Activated T-cell treated with anti-CD3 and anti-CD28 coated beads, Interleukin-2, amount 50 U/mL, for 24 hours (primary cell): ENCODE measurements at regions not wholly inside any gene's neighbourhood (a gene's known extent, or its start where the extent isn't known, plus 50 kb on each side); places are given as distances from the start of the nearest gene placed in this dataset.
"Not testable (repeated sequence)": the region's sequence is repeated elsewhere in the genome, so short reads cannot be mapped to it uniquely, and the experiment has no call there.

Experiments used
- DNase-seq: peaks from one replicate; pipeline ENCODE4 v3.0.0-alpha.2; 2020
- H3K27ac Mint-ChIP-seq: 2 replicates; pipeline ENCODE4 v1.8.0; 2020; ENCODE audit warnings: mild to moderate bottlenecking, mixed read lengths
- H3K27me3 Mint-ChIP-seq: 2 replicates; pipeline ENCODE4 v1.8.0; 2020; ENCODE audit warnings: mixed read lengths
- H3K36me3 Mint-ChIP-seq: 2 replicates; pipeline ENCODE4 v1.8.0; 2020; ENCODE audit warnings: low read depth, mixed read lengths
- H3K4me1 Mint-ChIP-seq: 2 replicates; pipeline ENCODE4 v1.8.0; 2020; ENCODE audit warnings: low read depth, mixed read lengths
- H3K4me3 Mint-ChIP-seq: 2 replicates; pipeline ENCODE4 v1.8.0; 2020; ENCODE audit warnings: mild to moderate bottlenecking, moderate library complexity, mixed read lengths
- H3K9me3 Mint-ChIP-seq: 2 replicates; pipeline ENCODE4 v1.8.0; 2020; ENCODE audit warnings: mixed read lengths

DNA sequence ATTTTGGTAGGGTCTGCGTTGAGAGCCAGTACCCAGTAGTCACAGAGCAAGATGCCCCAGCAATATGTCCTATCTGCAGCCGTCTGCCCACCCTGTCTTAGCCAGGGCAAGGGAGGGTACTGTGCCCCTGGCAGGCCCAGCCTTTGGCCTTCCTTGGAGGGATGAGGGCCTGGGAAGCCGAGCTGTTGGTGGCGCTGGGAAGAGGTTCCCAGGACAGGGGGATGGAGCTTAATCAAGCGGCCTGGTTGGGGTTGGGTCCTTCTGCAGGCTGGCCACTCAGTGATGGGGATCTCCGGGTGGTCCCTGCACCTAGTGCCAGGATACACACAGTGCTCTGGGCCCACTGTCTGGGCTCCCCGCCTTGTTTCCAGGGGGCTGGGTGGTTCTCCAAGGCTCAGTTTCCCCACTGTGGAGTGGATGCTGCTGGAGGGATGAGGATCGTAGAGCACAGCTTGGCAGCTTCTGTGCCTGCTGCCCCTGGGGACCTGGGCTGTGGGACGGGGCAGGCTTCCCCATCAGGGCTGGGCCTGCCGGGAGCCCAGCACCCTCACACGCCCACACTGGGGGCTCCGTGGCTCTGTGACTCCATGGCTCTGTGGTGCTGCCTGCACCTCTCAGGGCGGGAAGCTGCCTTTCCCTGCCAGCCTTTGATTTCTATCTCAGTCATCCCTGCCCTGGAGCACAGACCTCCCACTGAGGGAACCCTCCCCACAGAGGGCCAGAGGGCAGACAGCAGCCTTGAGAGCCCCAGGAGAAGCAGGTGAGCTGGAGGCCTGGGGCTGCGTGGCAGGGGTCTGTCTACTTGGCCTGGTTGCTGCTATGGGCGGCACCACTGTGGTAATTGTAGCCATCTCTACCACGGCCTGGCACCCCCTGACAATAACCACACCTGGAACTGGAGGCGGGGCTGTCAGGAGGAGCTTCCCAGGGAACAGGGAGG, 357.0 kb downstream of the TMEM121 start:
- Mint-ChIP-seq H3K4me1 (peaks cover 13% of the 10 kb centered on the region), H3K36me3 (no peaks in the 10 kb centered on the region), H3K27me3 (peaks cover 15% of the 10 kb centered on the region), H3K4me3 (no peak overlapping the region), H3K27ac (no peak overlapping the region), H3K9me3 (no peaks in the 10 kb centered on the region)
- peak; percentile 24 for DNase-seq

DNA sequence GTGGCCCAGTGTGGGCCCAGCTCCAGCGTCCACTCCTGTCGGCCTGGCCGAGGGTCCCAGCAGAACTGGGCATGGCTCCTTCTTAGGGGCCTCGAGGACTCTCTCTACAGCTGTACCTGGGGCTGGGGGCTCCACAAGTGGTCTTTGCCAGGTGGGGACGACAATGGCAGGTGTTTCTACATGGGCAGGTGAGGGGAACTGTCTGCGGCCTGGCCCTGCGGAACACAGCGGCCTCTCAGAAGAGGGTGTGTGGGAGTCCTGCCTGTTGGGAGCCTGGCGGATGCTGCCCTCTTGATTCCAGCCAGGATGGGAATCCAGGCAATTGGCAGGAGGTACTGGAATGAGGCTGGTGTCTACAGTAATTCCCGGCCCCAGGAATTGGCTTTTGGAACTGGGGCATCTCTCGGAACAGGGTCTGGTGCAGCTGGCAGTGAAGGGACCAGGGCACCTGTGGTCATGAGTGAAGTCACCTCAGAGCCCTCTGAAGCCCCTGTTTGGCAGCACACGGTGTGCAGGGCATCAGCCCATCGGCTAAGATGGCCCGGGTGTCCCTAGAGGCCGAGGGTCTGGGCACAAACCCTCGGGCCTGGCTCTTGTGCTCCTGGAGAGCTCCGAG, 357.9 kb downstream of the TMEM121 start:
- H3K27ac Mint-ChIP-seq, H3K36me3 Mint-ChIP-seq, H3K4me3 Mint-ChIP-seq, H3K9me3 Mint-ChIP-seq: not testable (repeated sequence)
- peak; percentile 19 for DNase-seq
- Mint-ChIP-seq H3K4me1 (peaks cover 19% of the 10 kb centered on the region), H3K27me3 (peaks cover 14% of the 10 kb centered on the region)

DNA sequence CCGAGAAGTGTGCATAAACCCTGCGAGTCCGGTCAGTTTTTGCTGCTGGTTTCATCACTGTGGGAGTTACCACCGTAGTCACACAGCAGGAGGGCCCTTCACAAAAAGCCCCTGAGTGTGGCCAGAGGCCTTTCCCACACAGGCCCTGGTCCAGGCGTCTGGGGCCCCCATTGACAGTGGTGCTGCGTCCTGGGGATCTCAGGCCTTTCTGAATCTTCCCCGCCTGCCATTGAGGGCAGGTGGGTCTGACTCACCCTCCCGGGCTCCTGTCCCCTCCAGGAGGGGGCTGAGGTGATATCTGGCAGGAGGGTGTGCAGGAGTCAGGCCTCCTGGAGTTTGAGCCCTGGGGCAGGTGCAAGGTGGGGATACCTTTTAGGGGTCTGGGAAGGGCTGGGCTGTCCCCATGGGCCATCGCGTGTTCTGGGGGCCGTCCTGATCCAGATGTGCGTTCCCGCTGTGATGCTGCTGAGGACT, 358.5 kb downstream of the TMEM121 start:
- H3K27me3 Mint-ChIP-seq, result peaks cover 9% of the 10 kb centered on the region
- DNase-seq, result peak; percentile 24
- H3K9me3 Mint-ChIP-seq, result no peaks in the 10 kb centered on the region
- H3K4me3 Mint-ChIP-seq, result no peak overlapping the region
- peaks cover 21% of the 10 kb centered on the region for H3K4me1 Mint-ChIP-seq
- H3K36me3 Mint-ChIP-seq, result no peaks in the 10 kb centered on the region
- H3K27ac Mint-ChIP-seq, result no peak overlapping the region

DNA sequence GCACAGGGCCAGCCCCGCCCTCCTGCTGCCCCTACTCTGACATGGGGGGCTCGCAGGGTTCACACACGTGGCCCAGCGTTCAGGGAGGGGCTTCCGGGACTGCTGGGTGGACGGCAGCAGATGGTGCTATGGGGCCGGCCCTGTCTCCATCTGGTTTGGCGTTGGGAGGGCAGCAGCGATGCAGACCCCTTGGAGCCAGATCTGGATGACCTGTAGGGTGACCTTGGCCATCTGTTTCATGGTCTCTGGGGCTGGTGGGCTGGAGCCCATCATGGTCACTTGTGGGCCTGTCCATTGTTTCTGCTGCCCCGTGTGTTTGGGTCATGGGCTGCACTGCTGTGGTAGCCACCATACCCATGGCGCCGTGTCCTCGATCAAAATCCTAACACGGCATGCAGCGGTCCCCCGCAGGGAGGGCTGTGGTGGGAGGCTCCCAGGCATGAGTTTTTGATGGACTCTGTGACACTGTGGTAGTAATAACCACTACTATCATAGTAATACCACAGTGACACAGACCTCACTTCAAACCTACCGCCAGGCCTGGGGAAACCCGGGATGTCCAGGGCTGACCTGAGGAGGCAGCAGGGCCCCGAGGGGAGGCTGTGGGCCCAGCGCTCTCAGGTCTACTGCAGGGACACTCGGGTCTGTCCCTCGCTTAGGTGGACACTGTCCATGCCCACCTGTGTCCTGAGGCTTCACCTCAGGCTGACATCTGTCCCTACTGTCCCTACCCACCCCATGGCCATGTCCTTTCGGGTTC, 359.4 kb downstream of the TMEM121 start:
- Mint-ChIP-seq H3K9me3 (no peaks in the 10 kb centered on the region), H3K27me3 (peaks cover 9% of the 10 kb centered on the region), H3K4me1 (peaks cover 24% of the 10 kb centered on the region), H3K4me3 (no peak overlapping the region), H3K36me3 (no peaks in the 10 kb centered on the region), H3K27ac (no peak overlapping the region)
- peak; percentile 19 for DNase-seq

DNA sequence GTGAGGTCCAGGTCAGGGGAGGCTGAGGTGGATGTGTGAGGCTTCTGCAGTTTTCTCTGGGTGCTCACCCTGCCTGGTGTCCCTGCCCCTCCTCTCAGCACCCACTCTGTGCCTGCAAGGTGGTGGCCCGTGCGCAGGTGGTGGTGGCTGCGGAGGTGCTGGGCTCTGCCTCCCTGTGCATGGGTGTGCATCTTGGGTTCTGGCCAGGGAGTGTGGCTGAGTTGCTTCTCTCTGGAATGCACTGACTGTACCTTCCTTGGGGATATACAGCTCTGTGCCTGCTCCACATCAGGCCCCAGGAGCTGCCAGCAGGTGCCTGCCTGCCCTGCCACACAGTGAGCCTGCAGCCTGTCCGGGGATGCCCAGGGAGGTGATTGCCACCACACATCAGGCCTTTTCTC, 360.4 kb downstream of the TMEM121 start:
- not testable (repeated sequence) for H3K27ac Mint-ChIP-seq, H3K4me3 Mint-ChIP-seq, H3K27me3 Mint-ChIP-seq, H3K36me3 Mint-ChIP-seq, H3K9me3 Mint-ChIP-seq
- H3K4me1 Mint-ChIP-seq, result peaks cover 23% of the 10 kb centered on the region
- DNase-seq, result peak; percentile 27

DNA sequence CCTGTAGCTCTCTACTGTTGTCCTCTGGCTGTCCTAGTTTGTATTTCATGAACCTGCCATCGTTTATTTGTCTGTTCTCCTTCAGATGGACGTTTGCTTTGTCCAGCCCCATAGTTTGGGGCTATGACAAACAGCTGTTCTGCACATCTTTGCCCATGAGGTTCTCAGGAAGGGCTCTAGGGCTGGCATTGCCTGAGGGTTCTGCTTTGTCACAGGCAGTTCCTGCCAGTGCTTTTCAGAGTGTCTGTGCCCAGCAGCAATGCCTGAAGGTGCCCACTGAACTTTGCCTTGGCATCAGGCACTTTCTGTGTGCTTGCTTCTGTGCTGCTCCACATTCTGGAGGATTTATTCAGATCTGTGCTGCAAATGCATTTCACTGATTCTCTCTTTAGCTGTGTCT, 361.3 kb downstream of the TMEM121 start:
- DNase-seq, result peak; percentile 19
- peaks cover 4% of the 10 kb centered on the region for H3K27me3 Mint-ChIP-seq
- no peak overlapping the region for H3K27ac Mint-ChIP-seq
- peaks cover 23% of the 10 kb centered on the region for H3K4me1 Mint-ChIP-seq
- no peaks in the 10 kb centered on the region for H3K36me3 Mint-ChIP-seq
- H3K9me3 Mint-ChIP-seq, result no peaks in the 10 kb centered on the region
- no peak overlapping the region for H3K4me3 Mint-ChIP-seq

DNA sequence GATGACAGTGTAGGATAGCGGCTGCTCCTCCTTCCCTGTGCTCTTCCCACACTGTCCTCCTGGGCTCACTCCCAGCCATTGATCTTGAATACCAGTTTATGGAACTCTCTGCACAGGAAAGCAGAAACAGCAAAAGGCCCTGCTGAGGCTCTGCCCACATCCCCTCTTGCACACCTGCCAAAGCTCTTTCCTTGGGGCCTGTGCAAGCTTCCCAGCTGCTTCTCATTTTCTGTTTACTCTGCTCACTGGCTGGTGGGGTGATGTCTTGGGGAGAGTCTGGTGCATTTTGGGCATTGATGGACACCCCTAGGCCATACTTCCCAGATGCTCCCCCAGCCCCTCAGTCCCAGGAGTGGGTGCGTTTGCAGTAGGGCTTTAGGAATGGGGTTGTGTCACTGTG, 361.8 kb downstream of the TMEM121 start:
- Mint-ChIP-seq H3K36me3 (no peaks in the 10 kb centered on the region), H3K27me3 (peaks cover 7% of the 10 kb centered on the region), H3K4me1 (peaks cover 23% of the 10 kb centered on the region), H3K27ac (no peak overlapping the region), H3K9me3 (no peaks in the 10 kb centered on the region), H3K4me3 (no peak overlapping the region)
- DNase-seq, result peak; percentile 24

DNA sequence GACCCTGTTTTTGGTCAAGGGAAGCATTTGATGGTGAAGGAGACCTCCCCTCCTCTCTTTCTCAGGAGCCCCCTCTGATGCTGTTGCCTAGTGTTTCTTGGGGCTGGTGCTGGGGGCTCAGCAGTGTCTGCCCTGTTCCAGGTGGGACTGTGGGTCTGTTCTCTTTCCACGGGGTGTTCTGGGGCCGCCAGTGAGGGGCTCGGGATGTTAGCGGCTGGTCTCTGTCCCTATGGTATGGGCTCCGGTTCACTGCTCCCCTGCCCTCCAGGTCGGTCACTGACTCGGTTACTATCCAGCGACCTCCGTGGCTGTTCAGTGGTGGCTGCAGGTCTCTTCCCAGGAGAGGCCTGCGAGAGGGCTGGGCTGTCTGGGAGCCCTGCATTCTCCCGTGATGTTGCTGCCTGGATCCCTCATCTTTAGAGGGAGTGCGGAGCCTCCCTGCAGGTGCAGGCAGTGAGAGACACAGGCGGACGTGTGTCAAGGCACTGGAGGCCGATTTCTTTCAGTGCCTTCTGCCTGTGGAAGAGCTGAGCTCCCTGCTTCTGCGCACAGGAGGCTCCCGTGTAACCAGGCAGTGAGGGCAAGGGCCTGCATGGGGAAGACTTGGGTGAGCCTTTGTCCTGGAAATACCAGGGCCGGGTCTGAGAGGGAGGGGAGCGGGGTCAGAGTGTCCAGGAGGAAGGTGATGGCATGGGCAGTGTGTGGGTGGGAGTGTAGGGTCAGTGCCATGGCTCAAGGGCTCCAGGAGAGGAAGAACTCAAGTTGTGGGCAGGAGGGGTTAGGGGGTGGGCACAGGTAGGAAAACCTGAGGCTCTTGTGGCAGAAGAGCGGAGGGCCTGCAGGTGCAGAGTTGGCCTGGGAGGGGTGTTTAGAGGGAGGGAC, 362.6 kb downstream of the TMEM121 start:
- H3K27ac Mint-ChIP-seq, result peak overlapping the region; percentile 44
- DNase-seq, result peak; percentile 28
- H3K36me3 Mint-ChIP-seq, result no peaks in the 10 kb centered on the region
- H3K27me3 Mint-ChIP-seq, result peaks cover 9% of the 10 kb centered on the region
- H3K4me3 Mint-ChIP-seq, result no peak overlapping the region
- no peaks in the 10 kb centered on the region for H3K9me3 Mint-ChIP-seq
- H3K4me1 Mint-ChIP-seq, result peaks cover 23% of the 10 kb centered on the region

DNA sequence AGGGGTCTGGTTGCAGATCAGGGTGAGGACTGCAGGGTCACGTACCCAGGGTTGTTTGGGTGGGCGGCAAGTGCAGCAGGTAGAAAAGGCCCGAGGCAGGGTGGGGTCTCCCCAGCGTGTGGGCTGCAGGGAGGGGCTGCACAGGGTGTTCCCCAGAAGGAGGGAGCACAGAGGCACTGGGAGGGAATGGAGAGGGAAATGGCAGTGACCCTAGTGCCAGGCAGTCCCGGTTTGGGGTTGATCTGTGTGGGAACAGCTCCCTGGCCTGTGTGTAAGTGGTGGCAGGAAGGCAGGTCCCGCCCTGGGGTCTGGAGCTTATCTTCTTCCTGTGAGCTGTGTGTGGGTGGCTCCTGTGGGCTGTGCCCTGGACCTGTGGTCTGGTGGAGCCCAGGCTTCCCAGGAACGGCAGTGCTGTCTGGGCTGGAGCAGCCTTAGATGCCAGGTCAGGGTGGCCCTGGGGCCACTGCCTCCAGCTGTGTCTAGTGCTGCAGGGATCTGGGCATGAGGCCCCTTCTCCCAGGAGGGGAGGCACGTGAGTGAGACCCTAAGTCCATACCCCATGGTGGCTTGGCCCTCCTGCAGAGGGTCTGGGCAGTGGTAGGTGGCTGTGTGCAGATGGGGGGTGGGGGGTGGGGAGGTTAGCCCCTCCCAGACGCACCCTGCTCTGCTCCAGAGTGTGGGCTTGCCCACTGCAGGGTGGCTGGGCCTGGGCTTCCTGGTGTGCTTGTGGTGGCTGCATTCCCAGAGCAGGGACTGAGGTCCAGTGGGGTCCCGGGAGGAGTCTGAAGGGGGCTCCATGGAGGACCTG, 363.5 kb downstream of the TMEM121 start:
- Mint-ChIP-seq H3K4me3 (no peak overlapping the region), H3K36me3 (no peaks in the 10 kb centered on the region), H3K27me3 (peaks cover 10% of the 10 kb centered on the region), H3K27ac (no peak overlapping the region), H3K4me1 (peaks cover 23% of the 10 kb centered on the region), H3K9me3 (no peaks in the 10 kb centered on the region)
- peak; percentile 28 for DNase-seq

DNA sequence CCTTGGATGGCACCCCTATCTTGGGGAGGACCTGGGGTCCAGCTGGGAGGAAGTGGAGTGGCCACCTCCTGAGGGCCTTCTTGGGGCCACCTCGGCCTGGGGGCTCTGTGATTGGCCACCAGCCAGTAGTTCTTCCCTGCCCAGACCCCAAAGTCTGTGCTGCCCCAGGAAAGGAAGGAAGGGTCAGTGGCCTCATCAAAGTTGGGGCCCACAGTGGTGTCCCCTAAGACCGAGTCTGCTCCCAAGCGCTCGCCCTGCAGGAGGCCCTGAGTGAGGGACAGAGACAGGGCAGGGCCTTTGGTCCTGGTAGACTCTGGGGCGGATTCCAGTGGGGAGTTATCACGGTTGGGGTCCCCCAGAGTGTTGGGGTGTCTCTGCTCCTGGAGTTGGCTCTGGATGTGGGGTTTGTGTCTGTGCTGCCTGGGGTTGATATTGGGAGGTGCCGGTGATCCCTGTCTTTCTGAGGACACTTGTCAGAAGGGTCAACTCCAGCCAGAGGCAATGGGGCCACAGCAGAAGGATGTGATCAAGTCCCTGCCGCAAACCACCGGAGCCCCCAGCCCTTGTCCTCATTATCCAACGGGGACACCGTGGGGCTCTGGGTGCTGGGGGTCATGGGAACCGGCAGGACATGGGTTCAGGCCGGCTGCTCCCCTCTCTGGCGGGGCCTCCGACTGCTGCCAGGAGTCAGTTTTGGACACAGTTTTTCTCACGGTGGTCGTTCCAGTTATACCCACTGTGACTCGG, 364.3 kb downstream of the TMEM121 start:
- peaks cover 14% of the 10 kb centered on the region for H3K27me3 Mint-ChIP-seq
- no peaks in the 10 kb centered on the region for H3K36me3 Mint-ChIP-seq
- H3K4me1 Mint-ChIP-seq, result peaks cover 23% of the 10 kb centered on the region
- no peak overlapping the region for H3K4me3 Mint-ChIP-seq
- no peak overlapping the region for H3K27ac Mint-ChIP-seq
- DNase-seq, result peak; percentile 25
- no peaks in the 10 kb centered on the region for H3K9me3 Mint-ChIP-seq

DNA sequence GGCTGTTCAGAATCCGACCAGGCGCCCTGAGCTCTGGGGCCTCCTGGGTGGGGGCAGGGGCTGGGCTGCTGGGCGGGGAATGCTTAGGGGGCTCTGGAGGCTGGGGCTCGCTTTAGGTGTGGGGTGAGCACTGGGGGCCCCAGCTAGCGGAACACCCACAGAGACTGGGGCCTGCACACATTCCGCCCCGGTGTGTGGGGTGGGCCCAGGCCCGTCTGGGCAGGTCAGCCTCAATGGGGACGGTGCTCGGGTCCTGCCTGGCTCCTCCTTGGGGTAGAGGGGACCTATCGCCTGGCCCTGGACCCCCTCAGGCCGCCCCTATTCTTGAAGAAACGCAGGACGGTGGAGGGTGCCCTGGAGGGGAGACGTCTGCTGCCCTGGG, 364.8 kb downstream of the TMEM121 start:
- H3K4me3 Mint-ChIP-seq, result no peak overlapping the region
- H3K4me1 Mint-ChIP-seq, result peaks cover 23% of the 10 kb centered on the region
- no peaks in the 10 kb centered on the region for H3K36me3 Mint-ChIP-seq
- H3K9me3 Mint-ChIP-seq, result no peaks in the 10 kb centered on the region
- DNase-seq, result no peak
- H3K27ac Mint-ChIP-seq, result no peak overlapping the region
- H3K27me3 Mint-ChIP-seq, result peaks cover 14% of the 10 kb centered on the region

DNA sequence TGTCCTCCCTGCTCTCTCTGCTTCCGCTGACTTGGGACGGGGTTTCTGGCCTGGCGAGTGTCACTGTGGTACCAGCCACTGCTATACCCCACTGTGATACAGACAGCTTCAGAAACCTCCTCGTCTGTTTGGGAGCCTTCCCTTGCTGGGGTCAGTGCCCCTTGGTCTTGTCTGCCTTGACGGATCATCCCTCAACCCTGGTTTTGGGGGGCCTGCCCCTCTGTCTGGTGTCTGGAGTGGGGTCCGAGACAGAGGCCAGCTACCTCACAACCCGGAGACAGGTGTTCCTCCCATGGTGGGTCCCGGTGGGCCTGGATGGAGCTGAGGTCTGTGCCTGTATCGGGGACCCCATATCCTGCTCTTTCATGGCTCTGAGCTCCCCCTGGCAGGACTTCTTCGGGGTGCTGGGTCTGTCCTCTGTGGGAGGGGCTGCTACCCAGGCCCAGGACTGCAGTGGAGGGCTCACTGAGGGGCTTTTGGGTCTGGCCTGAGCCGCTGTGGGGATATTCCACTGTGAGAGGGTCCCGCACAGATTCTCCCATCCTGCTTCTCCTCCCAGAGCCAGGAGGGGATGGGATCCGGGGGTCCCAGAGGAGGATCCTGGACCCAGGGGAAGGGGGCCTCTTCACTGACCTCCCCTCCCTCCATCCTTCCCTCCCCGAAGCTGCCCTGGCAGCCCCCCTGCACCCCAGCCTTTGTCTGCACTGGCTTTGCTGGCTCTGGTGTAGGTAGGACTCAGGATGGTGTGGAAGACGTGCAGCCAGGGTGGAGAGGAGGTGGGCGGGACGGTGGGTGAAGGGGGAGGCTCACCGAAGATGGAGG, 365.5 kb downstream of the TMEM121 start:
- no peak overlapping the region for H3K27ac Mint-ChIP-seq

More for the DNA sequence above, 365.5 kb downstream of the TMEM121 start:
- Mint-ChIP-seq H3K36me3 (no peaks in the 10 kb centered on the region), H3K9me3 (no peaks in the 10 kb centered on the region), H3K27me3 (peaks cover 17% of the 10 kb centered on the region), H3K4me1 (peaks cover 29% of the 10 kb centered on the region), H3K4me3 (no peak overlapping the region)
- DNase-seq, result peak; percentile 26
